ENCODE measurements at regions not wholly inside any gene's neighbourhood (a gene's known extent, or its start where the extent isn't known, plus 50 kb on each side); places are given as distances from the start of the nearest gene placed in this dataset.

GRCh38 chr10:120018695-120019094 is 126.2 kb downstream of the SEC23IP start:
- TF ChIP-seq POLR2A (IDR thresholded peaks at IDR 0.05; ENCODE audit: low read depth, low read length) (no peak), TAF1 (IDR thresholded peaks at IDR 0.05; ENCODE audit: low read depth, low read length) (no peak), SPI1 (IDR thresholded peaks at IDR 0.05; ENCODE audit: low read depth, low read length) (no peak), POLR2AphosphoS5 (IDR thresholded peaks at IDR 0.05; ENCODE audit: low read depth, low read length) (no peak), POU2F2 (IDR thresholded peaks at IDR 0.05; ENCODE audit: low read depth, low read length) (no peak)
